ENCODE measurements at regions not wholly inside any gene's neighbourhood (a gene's known extent, or its start where the extent isn't known, plus 50 kb on each side); places are given as distances from the start of the nearest gene placed in this dataset.

GRCh38 chr4:183797445-183798300 lies 107.4 kb upstream of the STOX2 start:
- peak; percentile 19 for DNase-seq (ENCODE audit: low read depth)
- TF ChIP-seq CTCF (conservative IDR thresholded peaks at IDR 0.05; ENCODE audit: low read depth, low read length), result no peak
- H3K4me3 ChIP-seq (ENCODE audit: low read depth, low read length), result peak overlapping the region; percentile 24

- DNase-seq (ENCODE audit: low read depth), result no peak
- TF ChIP-seq CTCF (conservative IDR thresholded peaks at IDR 0.05; ENCODE audit: low read depth, low read length), result no peak
- H3K4me3 ChIP-seq (ENCODE audit: low read depth, low read length), result no peak overlapping the region
Observed at GRCh38 chr4:183798301-183799253, 106.5 kb upstream of the STOX2 start.

- DNase-seq (ENCODE audit: low read depth), result no peak
- TF ChIP-seq CTCF (conservative IDR thresholded peaks at IDR 0.05; ENCODE audit: low read depth, low read length), result no peak
- H3K4me3 ChIP-seq (ENCODE audit: low read depth, low read length), result no peak overlapping the region
Observed at GRCh38 chr4:183801457-183802165, 103.5 kb upstream of the STOX2 start.

GRCh38 chr4:183806341-183806740 lies 98.8 kb upstream of the STOX2 start:
- H3K4me3 ChIP-seq (ENCODE audit: low read depth, low read length), result no peak overlapping the region
- no peak for DNase-seq (ENCODE audit: low read depth)
- no peak for TF ChIP-seq CTCF (conservative IDR thresholded peaks at IDR 0.05; ENCODE audit: low read depth, low read length)

GRCh38 chr4:183807420-183808096 lies 97.5 kb upstream of the STOX2 start:
- no peak for TF ChIP-seq CTCF (conservative IDR thresholded peaks at IDR 0.05; ENCODE audit: low read depth, low read length)

GRCh38 chr4:183808097-183808456 lies 97.0 kb upstream of the STOX2 start:
- TF ChIP-seq CTCF (conservative IDR thresholded peaks at IDR 0.05; ENCODE audit: low read depth, low read length), result no peak
- DNase-seq (ENCODE audit: low read depth), result no peak
- no peak overlapping the region for H3K4me3 ChIP-seq (ENCODE audit: low read depth, low read length)

More at GRCh38 chr4:183807420-183808096, 97.5 kb upstream of the STOX2 start:
- no peak for DNase-seq (ENCODE audit: low read depth)
- H3K4me3 ChIP-seq (ENCODE audit: low read depth, low read length), result no peak overlapping the region
